Brain microvascular endothelial cell (primary cell): ENCODE measurements at regions not wholly inside any gene's neighbourhood (a gene's known extent, or its start where the extent isn't known, plus 50 kb on each side); places are given as distances from the start of the nearest gene placed in this dataset.

Source experiments
- DNase-seq: peaks from one replicate; pipeline ENCODE4 v3.0.0-alpha.2; 2020
- H3K27ac ChIP-seq: fragments of 250-450 bp; sonication (Bioruptor Pico); 2 replicates; pipeline ENCODE4 v1.5.1; 2020; ENCODE audit warnings: mild to moderate bottlenecking, moderate library complexity
- H3K27me3 ChIP-seq: fragments of 250-450 bp; sonication (Bioruptor Pico); replicated peaks from 2 replicates; pipeline ENCODE4 v1.5.1; 2020; ENCODE audit warnings: mild to moderate bottlenecking
- H3K36me3 ChIP-seq: fragments of 250-450 bp; sonication (Bioruptor Pico); replicated peaks from 2 replicates; pipeline ENCODE4 v1.5.1; 2020; ENCODE audit warnings: mild to moderate bottlenecking
- H3K4me3 ChIP-seq: 2 replicates; pipeline ENCODE4 v1.5.1; 2011; ENCODE audit warnings: low read depth, mild to moderate bottlenecking, control low read depth, low read length, moderate library complexity
- CTCF ChIP-seq: IDR thresholded peaks from 2 replicates; pipeline ENCODE4 v1.5.1; 2011; ENCODE audit warnings: low read depth, mild to moderate bottlenecking, moderate library complexity, low read length, control low read depth, inconsistent platforms; ENCODE audit errors: missing control alignments
- in situ Hi-C: cut with HindIII; loops from 2 replicates; pipeline ENCODE4 v1.10.0; 2017; ENCODE audit warnings: low sequenced_read_pairs, low pct_ligation_motif_present

- no peak for DNase-seq
- no peaks in the 10 kb centered on the region for H3K36me3 ChIP-seq
- in situ Hi-C loops = no loop called here
Observed at GRCh38 chr17:62160816-62161215, 95.7 kb upstream of the MED13 start.

DNA sequence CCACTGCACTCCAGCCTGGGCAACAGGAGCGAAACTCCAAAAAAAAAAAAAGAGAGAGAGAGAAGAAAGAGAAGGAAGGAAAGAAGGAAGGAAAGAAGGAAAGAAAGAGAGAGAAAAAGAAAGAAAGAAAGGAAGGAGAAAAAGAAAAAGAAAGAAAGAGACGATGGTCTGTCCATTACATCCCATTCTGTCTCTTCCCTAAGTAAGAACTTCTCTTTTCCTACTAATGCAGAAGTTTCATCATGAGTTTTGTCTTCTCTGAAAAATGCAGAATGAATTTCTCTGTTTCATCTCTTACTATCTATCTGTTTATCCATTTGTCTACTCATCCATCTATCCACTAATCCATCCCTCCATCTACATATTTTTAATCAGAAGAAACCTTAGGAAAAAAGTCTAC lies 94.9 kb upstream of the MED13 start:
- H3K27ac ChIP-seq = no peak overlapping the region
- no peaks in the 10 kb centered on the region for H3K27me3 ChIP-seq
- DNase-seq = no peak
- TF ChIP-seq CTCF = no peak
- H3K36me3 ChIP-seq = no peaks in the 10 kb centered on the region
- H3K4me3 ChIP-seq = no peak overlapping the region
- in situ Hi-C loops = no loop called here

More at GRCh38 chr17:62160816-62161215, 95.7 kb upstream of the MED13 start:
- TF ChIP-seq CTCF = no peak
- Histone ChIP-seq H3K27ac (no peak overlapping the region), H3K4me3 (no peak overlapping the region), H3K27me3 (no peaks in the 10 kb centered on the region)

- Histone ChIP-seq H3K27ac (no peak overlapping the region), H3K36me3 (no peaks in the 10 kb centered on the region), H3K27me3 (no peaks in the 10 kb centered on the region), H3K4me3 (no peak overlapping the region)
- in situ Hi-C loops = no loop called here
- TF ChIP-seq CTCF = no peak
- DNase-seq = no peak
Observed at GRCh38 chr17:62156949-62157348, 91.9 kb upstream of the MED13 start.

DNA sequence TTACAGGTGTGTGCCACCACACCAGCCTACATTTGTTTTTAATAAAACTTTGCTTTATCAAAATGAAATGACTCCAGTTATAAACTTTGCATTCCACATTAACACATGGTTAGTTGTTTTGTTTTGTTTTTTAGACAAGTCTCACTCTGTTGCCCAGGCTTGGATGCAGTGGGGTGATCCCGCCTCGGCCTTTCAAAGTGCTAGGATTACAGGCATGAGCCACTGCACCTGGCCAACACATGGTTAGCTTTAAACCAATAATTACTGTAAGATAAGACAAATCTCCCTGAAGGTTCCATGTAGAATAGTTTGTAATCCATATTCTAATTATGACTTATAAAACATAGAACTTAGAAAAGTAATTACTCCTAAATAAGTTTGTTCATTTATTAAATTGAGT lies 89.8 kb upstream of the MED13 start:
- no peak for TF ChIP-seq CTCF
- in situ Hi-C loops = no loop called here
- Histone ChIP-seq H3K27me3 (no peaks in the 10 kb centered on the region), H3K36me3 (no peaks in the 10 kb centered on the region), H3K27ac (no peak overlapping the region), H3K4me3 (no peak overlapping the region)
- DNase-seq = no peak

GRCh38 chr17:62150471-62150870 lies 85.4 kb upstream of the MED13 start:
- no peak for DNase-seq
- Histone ChIP-seq H3K36me3 (no peaks in the 10 kb centered on the region), H3K27ac (no peak overlapping the region), H3K27me3 (no peaks in the 10 kb centered on the region), H3K4me3 (no peak overlapping the region)
- TF ChIP-seq CTCF = no peak
- in situ Hi-C loops = no loop called here

GRCh38 chr17:62149961-62150360 lies 84.9 kb upstream of the MED13 start:
- no peak for TF ChIP-seq CTCF
- Histone ChIP-seq H3K36me3 (no peaks in the 10 kb centered on the region), H3K27ac (no peak overlapping the region), H3K4me3 (no peak overlapping the region), H3K27me3 (no peaks in the 10 kb centered on the region)
- in situ Hi-C loops = no loop called here
- no peak for DNase-seq
